ENCODE measurements at regions not wholly inside any gene's neighbourhood (a gene's known extent, or its start where the extent isn't known, plus 50 kb on each side); places are given as distances from the start of the nearest gene placed in this dataset.

- Histone ChIP-seq H3K27me3 (replicated peaks in 2 of 5; ENCODE audit: control insufficient read depth in 4 of 5, insufficient read depth in 5 of 5, low read length in 4 of 5) (no peaks in the 10 kb centered on the region), H3K27ac (ENCODE audit: insufficient read depth in 1 of 2, low read depth in 1 of 2, low read length in 2 of 2, poor library complexity in 1 of 2, severe bottlenecking in 2 of 2) (no peak overlapping the region), H3K4me3 (ENCODE audit: control insufficient read depth in 1 of 7, extremely low read depth in 1 of 7, insufficient read depth in 4 of 7, low read depth in 2 of 7, low read length in 6 of 7) (no peak overlapping the region), H3K36me3 (ENCODE audit: control insufficient read depth in 4 of 4, insufficient read depth in 4 of 4, low read length in 3 of 4) (no peaks in the 10 kb centered on the region), H3K4me1 (ENCODE audit: control extremely low read depth in 1 of 4, control insufficient read depth in 4 of 4, insufficient read depth in 4 of 4, low read length in 3 of 4) (peaks cover 0 to 7% (median 4%) of the 10 kb centered on the region in 4 experiments), H3K9me3 (ENCODE audit: control extremely low read depth in 1 of 5, control insufficient read depth in 4 of 5, insufficient read depth in 2 of 5, low read depth in 1 of 5, low read length in 4 of 5) (no peaks in the 10 kb centered on the region)
- peak in 1 of 3 donors; percentile 3 for DNase-seq
- POLR2A ChIA-PET, result no interaction called here
- no CpG with 5 or more reads among the region's 1 CpG for WGBS (ENCODE audit: insufficient coverage)
- CTCF ChIA-PET, result no interaction called here
These were observed 435.5 kb downstream of the RAB38 start for GRCh38 chr11:87739766-87740165.

DNA sequence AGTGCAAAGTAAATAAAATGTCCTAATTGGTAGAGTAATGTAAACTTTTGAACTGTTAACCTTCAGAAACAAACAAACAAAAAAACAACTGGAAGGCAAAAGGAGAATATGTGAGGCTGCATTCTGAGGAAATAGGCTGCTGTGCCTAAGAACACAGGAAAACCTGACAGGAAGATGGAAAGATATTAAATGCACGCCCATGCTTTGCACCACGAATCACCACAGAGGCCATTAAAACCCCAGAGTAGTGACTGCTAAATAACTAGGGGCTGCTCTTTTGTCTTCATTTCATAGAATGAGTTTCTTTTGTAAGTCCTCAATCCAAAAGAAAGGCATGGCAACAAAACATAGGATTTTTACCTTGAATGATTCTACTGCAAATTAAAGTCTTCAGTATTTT is 436.0 kb downstream of the RAB38 start:
- POLR2A ChIA-PET, result no interaction called here
- DNase-seq, result peak in 2 of 3 donors; percentile 2 to 5
- CTCF ChIA-PET, result no interaction called here
- no peaks in the 10 kb centered on the region for H3K9me3 ChIP-seq (ENCODE audit: control extremely low read depth in 1 of 5, control insufficient read depth in 4 of 5, insufficient read depth in 2 of 5, low read depth in 1 of 5, low read length in 4 of 5)
- H3K36me3 ChIP-seq (ENCODE audit: control insufficient read depth in 4 of 4, insufficient read depth in 4 of 4, low read length in 3 of 4), result no peaks in the 10 kb centered on the region
- 0% methylated on average over 2 of the region's 2 CpGs for WGBS (ENCODE audit: insufficient coverage)
- H3K4me1 ChIP-seq (ENCODE audit: control extremely low read depth in 1 of 4, control insufficient read depth in 4 of 4, insufficient read depth in 4 of 4, low read length in 3 of 4), result peaks cover 0 to 7% (median 4%) of the 10 kb centered on the region in 4 experiments
- H3K27me3 ChIP-seq (replicated peaks in 2 of 5; ENCODE audit: control insufficient read depth in 4 of 5, insufficient read depth in 5 of 5, low read length in 4 of 5), result no peaks in the 10 kb centered on the region
- peak overlapping the region in 1 of 7 experiments; percentile 8 for H3K4me3 ChIP-seq (ENCODE audit: control insufficient read depth in 1 of 7, extremely low read depth in 1 of 7, insufficient read depth in 4 of 7, low read depth in 2 of 7, low read length in 6 of 7)
- no peak overlapping the region for H3K27ac ChIP-seq (ENCODE audit: insufficient read depth in 1 of 2, low read depth in 1 of 2, low read length in 2 of 2, poor library complexity in 1 of 2, severe bottlenecking in 2 of 2)

DNA sequence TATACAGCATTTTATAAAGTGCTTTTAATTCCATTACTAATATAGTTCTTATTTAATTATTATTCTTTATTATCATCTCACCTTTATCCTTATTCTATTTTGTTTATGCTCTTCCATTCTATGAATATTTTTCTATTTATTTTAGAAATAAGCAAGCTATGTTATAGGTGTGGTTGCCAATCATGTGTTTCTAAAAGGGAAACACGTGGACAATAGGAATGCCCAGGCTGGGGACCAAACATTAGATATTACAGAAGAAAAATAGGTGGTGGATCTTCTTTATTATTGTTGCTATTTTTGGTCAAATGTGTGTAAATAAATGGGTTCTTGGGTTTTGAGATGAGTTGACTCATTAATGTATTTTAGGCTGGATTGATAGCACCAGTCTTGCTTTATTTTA is 438.3 kb downstream of the RAB38 start:
- no peaks in the 10 kb centered on the region for H3K27me3 ChIP-seq (replicated peaks in 2 of 5; ENCODE audit: control insufficient read depth in 4 of 5, insufficient read depth in 5 of 5, low read length in 4 of 5)
- H3K9me3 ChIP-seq (ENCODE audit: control extremely low read depth in 1 of 5, control insufficient read depth in 4 of 5, insufficient read depth in 2 of 5, low read depth in 1 of 5, low read length in 4 of 5), result no peaks in the 10 kb centered on the region
- H3K27ac ChIP-seq (ENCODE audit: insufficient read depth in 1 of 2, low read depth in 1 of 2, low read length in 2 of 2, poor library complexity in 1 of 2, severe bottlenecking in 2 of 2), result no peak overlapping the region
- H3K4me3 ChIP-seq (ENCODE audit: control insufficient read depth in 1 of 7, extremely low read depth in 1 of 7, insufficient read depth in 4 of 7, low read depth in 2 of 7, low read length in 6 of 7), result no peak overlapping the region
- H3K36me3 ChIP-seq (ENCODE audit: control insufficient read depth in 4 of 4, insufficient read depth in 4 of 4, low read length in 3 of 4), result no peaks in the 10 kb centered on the region
- ChIA-PET POLR2A (no interaction called here), CTCF (interaction anchor here (1.4 kb wide), 1 partner anchor 14 kb away, joined by 3 read pairs; no protein-coding TSS in a partner anchor)
- no peak for DNase-seq
- H3K4me1 ChIP-seq (ENCODE audit: control extremely low read depth in 1 of 4, control insufficient read depth in 4 of 4, insufficient read depth in 4 of 4, low read length in 3 of 4), result peaks cover 0 to 7% (median 4%) of the 10 kb centered on the region in 4 experiments
- 89% methylated on average over 1 of the region's 1 CpG for WGBS (ENCODE audit: insufficient coverage)

DNA sequence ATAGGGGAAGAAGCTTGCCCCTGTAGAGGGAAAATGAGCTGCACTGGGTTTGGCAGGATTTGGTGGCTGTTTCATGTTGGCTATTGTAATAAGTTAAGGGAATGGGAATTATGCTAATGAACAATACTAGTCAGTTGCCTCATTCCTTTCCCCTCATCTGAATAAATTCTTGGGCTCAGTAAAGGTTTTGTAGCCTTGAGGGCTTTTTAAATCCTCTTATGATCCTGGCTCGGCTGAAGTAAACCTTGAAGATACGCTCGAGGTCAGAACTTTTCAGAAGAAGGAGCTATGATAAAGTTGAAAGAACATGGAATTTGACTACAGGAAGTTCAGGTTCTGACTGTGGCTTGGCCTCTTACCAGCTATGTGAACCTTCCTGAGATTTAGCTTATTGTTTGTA is 448.7 kb downstream of the RAB38 start:
- no peak for DNase-seq
- H3K4me3 ChIP-seq (ENCODE audit: control insufficient read depth in 1 of 7, extremely low read depth in 1 of 7, insufficient read depth in 4 of 7, low read depth in 2 of 7, low read length in 6 of 7), result no peak overlapping the region
- no CpG with 5 or more reads among the region's 3 CpGs for WGBS (ENCODE audit: insufficient coverage)
- CTCF ChIA-PET, result no interaction called here
- no peak overlapping the region for H3K27ac ChIP-seq (ENCODE audit: insufficient read depth in 1 of 2, low read depth in 1 of 2, low read length in 2 of 2, poor library complexity in 1 of 2, severe bottlenecking in 2 of 2)
- POLR2A ChIA-PET, result no interaction called here
- H3K9me3 ChIP-seq (ENCODE audit: control extremely low read depth in 1 of 5, control insufficient read depth in 4 of 5, insufficient read depth in 2 of 5, low read depth in 1 of 5, low read length in 4 of 5), result peaks cover 0 to 4% (median 0%) of the 10 kb centered on the region in 5 experiments
- no peaks in the 10 kb centered on the region for H3K27me3 ChIP-seq (replicated peaks in 2 of 5; ENCODE audit: control insufficient read depth in 4 of 5, insufficient read depth in 5 of 5, low read length in 4 of 5)
- H3K4me1 ChIP-seq (ENCODE audit: control extremely low read depth in 1 of 4, control insufficient read depth in 4 of 4, insufficient read depth in 4 of 4, low read length in 3 of 4), result peaks cover 0 to 2% (median 0%) of the 10 kb centered on the region in 4 experiments
- H3K36me3 ChIP-seq (ENCODE audit: control insufficient read depth in 4 of 4, insufficient read depth in 4 of 4, low read length in 3 of 4), result no peaks in the 10 kb centered on the region

- DNase-seq, result no peak
- no peaks in the 10 kb centered on the region for H3K27me3 ChIP-seq (replicated peaks in 2 of 5; ENCODE audit: control insufficient read depth in 4 of 5, insufficient read depth in 5 of 5, low read length in 4 of 5)
- CTCF ChIA-PET, result no interaction called here
- H3K4me1 ChIP-seq (ENCODE audit: control extremely low read depth in 1 of 4, control insufficient read depth in 4 of 4, insufficient read depth in 4 of 4, low read length in 3 of 4), result peaks cover 0 to 7% (median 1%) of the 10 kb centered on the region in 4 experiments
- H3K27ac ChIP-seq (ENCODE audit: insufficient read depth in 1 of 2, low read depth in 1 of 2, low read length in 2 of 2, poor library complexity in 1 of 2, severe bottlenecking in 2 of 2), result no peak overlapping the region
- no peaks in the 10 kb centered on the region for H3K9me3 ChIP-seq (ENCODE audit: control extremely low read depth in 1 of 5, control insufficient read depth in 4 of 5, insufficient read depth in 2 of 5, low read depth in 1 of 5, low read length in 4 of 5)
- POLR2A ChIA-PET, result no interaction called here
- H3K36me3 ChIP-seq (ENCODE audit: control insufficient read depth in 4 of 4, insufficient read depth in 4 of 4, low read length in 3 of 4), result no peaks in the 10 kb centered on the region
- no CpG with 5 or more reads among the region's 1 CpG for WGBS (ENCODE audit: insufficient coverage)
- H3K4me3 ChIP-seq (ENCODE audit: control insufficient read depth in 1 of 7, extremely low read depth in 1 of 7, insufficient read depth in 4 of 7, low read depth in 2 of 7, low read length in 6 of 7), result no peak overlapping the region
These were observed 450.9 kb downstream of the RAB38 start for GRCh38 chr11:87724358-87724757.

DNA sequence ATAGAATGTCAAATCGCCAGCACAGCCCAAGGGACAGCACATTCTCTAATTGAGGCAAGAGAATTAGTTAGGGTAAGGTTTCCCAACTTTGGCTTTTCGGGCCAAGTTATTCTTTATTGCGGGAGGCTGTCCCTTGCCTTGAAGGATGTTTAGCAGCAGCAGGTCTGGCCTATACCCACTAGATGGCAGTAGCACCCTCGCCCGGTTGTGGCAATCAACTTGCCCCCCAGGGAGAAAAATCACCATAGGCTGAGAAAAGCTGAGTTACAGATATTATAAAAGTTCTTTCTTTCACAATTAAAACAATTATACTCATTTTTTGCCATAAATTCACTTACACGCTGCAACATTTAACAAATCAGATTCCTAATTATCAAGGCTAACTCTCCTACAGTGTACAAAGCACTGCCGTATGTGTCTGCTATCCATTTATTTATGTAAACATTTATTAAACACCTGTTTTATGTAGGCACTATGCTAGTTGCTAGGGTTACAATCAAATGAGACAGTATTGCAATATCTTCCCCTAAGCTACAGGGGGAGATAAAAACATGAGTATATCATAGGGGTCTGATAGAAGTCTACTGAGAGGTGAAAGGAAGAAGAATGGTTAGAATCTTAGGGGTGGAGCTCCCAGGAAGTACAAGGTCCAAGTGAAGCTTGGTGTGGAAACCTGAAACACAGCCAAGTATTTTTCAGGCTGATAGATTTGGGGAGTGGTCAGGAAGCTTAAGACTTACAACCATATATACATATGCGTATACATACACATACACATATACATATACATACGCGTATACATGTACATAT is 452.3 kb downstream of the RAB38 start:
- ChIA-PET CTCF (interaction anchor here (0.9 to 1.2 kb wide), 6 partner anchors 15 to 423 kb away, joined by 3 to 4 read pairs (median 3); no protein-coding TSS in a partner anchor), POLR2A (interaction anchor here (0.6 kb wide), 1 partner anchor 346 kb away, joined by 3 read pairs; no protein-coding TSS in a partner anchor)
- DNase-seq, result peak; percentile 10 to 28 (median 15)
- no peak overlapping the region for H3K27ac ChIP-seq (ENCODE audit: insufficient read depth in 1 of 2, low read depth in 1 of 2, low read length in 2 of 2, poor library complexity in 1 of 2, severe bottlenecking in 2 of 2)
- H3K9me3 ChIP-seq (ENCODE audit: control extremely low read depth in 1 of 5, control insufficient read depth in 4 of 5, insufficient read depth in 2 of 5, low read depth in 1 of 5, low read length in 4 of 5), result no peaks in the 10 kb centered on the region
- peaks cover 0 to 7% (median 1%) of the 10 kb centered on the region in 4 experiments for H3K4me1 ChIP-seq (ENCODE audit: control extremely low read depth in 1 of 4, control insufficient read depth in 4 of 4, insufficient read depth in 4 of 4, low read length in 3 of 4)
- no peaks in the 10 kb centered on the region for H3K27me3 ChIP-seq (replicated peaks in 2 of 5; ENCODE audit: control insufficient read depth in 4 of 5, insufficient read depth in 5 of 5, low read length in 4 of 5)
- no peak overlapping the region for H3K4me3 ChIP-seq (ENCODE audit: control insufficient read depth in 1 of 7, extremely low read depth in 1 of 7, insufficient read depth in 4 of 7, low read depth in 2 of 7, low read length in 6 of 7)
- WGBS (ENCODE audit: insufficient coverage), result 50% methylated on average over 2 of the region's 10 CpGs
- H3K36me3 ChIP-seq (ENCODE audit: control insufficient read depth in 4 of 4, insufficient read depth in 4 of 4, low read length in 3 of 4), result no peaks in the 10 kb centered on the region

DNA sequence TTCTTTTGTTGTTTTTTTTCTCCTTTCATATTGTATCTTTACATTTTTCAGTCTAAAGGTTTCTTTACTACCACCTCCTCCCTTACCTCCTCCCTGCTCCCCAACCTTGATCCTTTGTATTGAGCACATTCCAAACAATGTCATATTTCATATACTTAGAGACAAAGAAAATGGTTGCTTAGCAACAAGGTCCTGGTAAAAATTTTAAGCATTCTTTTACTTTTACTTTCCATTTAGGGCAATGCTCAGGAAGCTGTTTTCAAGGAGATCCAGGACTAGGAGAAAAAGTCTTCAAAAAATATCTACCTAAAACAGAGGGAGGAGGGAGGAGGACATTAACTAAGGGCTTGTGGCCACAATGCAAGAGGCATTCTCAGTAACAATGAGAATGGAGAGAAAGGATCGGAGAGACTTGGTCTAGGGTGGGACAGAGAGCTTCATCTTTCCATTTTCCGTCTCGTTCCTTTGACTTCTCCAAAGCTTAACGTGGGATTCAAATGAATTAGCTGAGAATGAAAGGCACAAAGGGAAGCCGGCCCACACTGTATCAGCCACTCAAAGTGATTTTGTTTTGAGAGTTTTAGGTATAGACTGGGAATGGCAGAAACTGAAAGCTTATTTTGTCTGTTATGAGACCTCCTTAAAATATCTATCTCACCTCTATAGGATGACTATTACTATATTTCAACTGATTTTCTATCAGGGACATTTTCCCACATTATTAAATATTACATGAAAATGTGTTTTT is 455.7 kb downstream of the RAB38 start:
- POLR2A ChIA-PET, result no interaction called here
- H3K9me3 ChIP-seq (ENCODE audit: control extremely low read depth in 1 of 5, control insufficient read depth in 4 of 5, insufficient read depth in 2 of 5, low read depth in 1 of 5, low read length in 4 of 5), result no peaks in the 10 kb centered on the region
- peak; percentile 10 to 36 (median 34) for DNase-seq
- CTCF ChIA-PET, result no interaction called here
- H3K4me1 ChIP-seq (ENCODE audit: control extremely low read depth in 1 of 4, control insufficient read depth in 4 of 4, insufficient read depth in 4 of 4, low read length in 3 of 4), result peaks cover 0 to 5% (median 1%) of the 10 kb centered on the region in 4 experiments
- no peak overlapping the region for H3K27ac ChIP-seq (ENCODE audit: insufficient read depth in 1 of 2, low read depth in 1 of 2, low read length in 2 of 2, poor library complexity in 1 of 2, severe bottlenecking in 2 of 2)
- no peaks in the 10 kb centered on the region for H3K36me3 ChIP-seq (ENCODE audit: control insufficient read depth in 4 of 4, insufficient read depth in 4 of 4, low read length in 3 of 4)
- peak overlapping the region in 2 of 7 experiments; percentile 12 to 16 for H3K4me3 ChIP-seq (ENCODE audit: control insufficient read depth in 1 of 7, extremely low read depth in 1 of 7, insufficient read depth in 4 of 7, low read depth in 2 of 7, low read length in 6 of 7)
- WGBS (ENCODE audit: insufficient coverage), result 93% methylated on average over 3 of the region's 5 CpGs
- H3K27me3 ChIP-seq (replicated peaks in 2 of 5; ENCODE audit: control insufficient read depth in 4 of 5, insufficient read depth in 5 of 5, low read length in 4 of 5), result no peaks in the 10 kb centered on the region

Data from common myeloid progenitor, CD34-positive (primary cell).